HepG2 (cell line): ENCODE measurements at regions not wholly inside any gene's neighbourhood (a gene's known extent, or its start where the extent isn't known, plus 50 kb on each side); places are given as distances from the start of the nearest gene placed in this dataset.

Experiments used
- ATAC-seq: fragments of 200-7000 bp; cut with Tn5 transposase; 3 replicates; pipeline ENCODE4 v1.9.1; 2020; ENCODE audit warnings: mild to moderate bottlenecking, moderate library complexity
- BruUV-seq: library from RNA; stranded (reverse); fragments of 400-500 nt; replicated peaks from 2 replicates; lab custom pipeline; 2021; lab: Mats Ljungman, UMichigan
- CTCF ChIA-PET: fragments of 300-600 bp; formaldehyde crosslinking; extraction: SDS; loops from one replicate; lab custom pipeline; 2021; ENCODE audit warnings: low total read pairs, inconsistent platforms, low intra/inter-chr PET ratio; lab: Yijun Ruan, JAX
- POLR2A ChIA-PET: fragments of 350-600 bp; sonication (Branson Sonifier 250); formaldehyde crosslinking; loops from one replicate; lab custom pipeline; 2020; ENCODE audit warnings: antibody characterized with exemption, inconsistent platforms; lab: Yijun Ruan, JAX
- DNase-seq: peaks from one replicate; pipeline ENCODE4 v3.0.0-alpha.2; 2015; ENCODE audit warnings: low spot score
- FAIRE-seq: peaks from 3 replicates; lab custom pipeline; 2011; peaks lifted over from hg19 to GRCh38; lab: Jason Lieb, UNC
- H2AFZ ChIP-seq: one replicate; pipeline ENCODE4 v1.6.1; 2011; ENCODE audit warnings: low read length, inconsistent platforms
- H3K27ac ChIP-seq: fragments of 300-600 bp; 3 replicates; pipeline ENCODE4 v1.8.0; 2011; ENCODE audit warnings: mixed run types, mild to moderate bottlenecking, mixed read lengths, low read length, inconsistent platforms; ENCODE audit not compliant: insufficient read depth; ENCODE audit errors: extremely low read length
- H3K27me3 ChIP-seq, 2 experiments: fragments of 200-600 bp in 1 of 2; 2 replicates in 1 of 2; 3 replicates in 1 of 2; pipeline versions ENCODE4 v1.6.0 to v1.8.0; 2011; ENCODE audit warnings: low read length in 2 of 2, mild to moderate bottlenecking in 2 of 2, moderate library complexity in 2 of 2, inconsistent platforms in 1 of 2; ENCODE audit not compliant: insufficient read depth in 2 of 2, control insufficient read depth in 1 of 2
- H3K36me3 ChIP-seq, 2 experiments: fragments of 200-600 bp in 1 of 2; replicated peaks in 1 of 2; 2 replicates in 1 of 2; 3 replicates in 1 of 2; pipeline versions ENCODE4 v1.5.1 to v1.8.0; 2011; ENCODE audit warnings: low read length in 2 of 2, inconsistent platforms in 1 of 2; ENCODE audit not compliant: insufficient read depth in 2 of 2, control insufficient read depth in 1 of 2
- H3K4me1 ChIP-seq: 2 replicates; pipeline ENCODE4 v1.5.1; 2012; ENCODE audit warnings: low read length, inconsistent platforms; ENCODE audit not compliant: insufficient read depth
- H3K4me2 ChIP-seq: 2 replicates; pipeline ENCODE4 v1.6.0; 2011; ENCODE audit warnings: low read depth, low read length, inconsistent platforms
- H3K4me3 ChIP-seq, 3 experiments: fragments of 200-600 bp in 1 of 3; sonication (generic), shearing (Covaris generic) in 1 of 3; replicated peaks in 1 of 3; 2 replicates each; pipeline ENCODE4 v1.5.1; 2011 to 2016; ENCODE audit warnings: low read length in 3 of 3, inconsistent platforms in 2 of 3, low read depth in 2 of 3, mild to moderate bottlenecking in 2 of 3, control low read depth in 1 of 3, mixed read lengths in 1 of 3; ENCODE audit not compliant: insufficient read depth in 1 of 3
- H3K79me2 ChIP-seq: one replicate; pipeline ENCODE4 v1.6.1; 2011; ENCODE audit warnings: low read length, inconsistent platforms; ENCODE audit not compliant: insufficient read depth
- H3K9ac ChIP-seq: 2 replicates; pipeline ENCODE4 v1.6.0; 2011; ENCODE audit warnings: mild to moderate bottlenecking, low read depth, low read length, inconsistent platforms; ENCODE audit not compliant: insufficient read depth
- H3K9me3 ChIP-seq: 2 replicates; pipeline ENCODE4 v1.5.1; 2012; ENCODE audit warnings: mild to moderate bottlenecking, low read length
- H4K20me1 ChIP-seq: 2 replicates; pipeline ENCODE4 v1.6.0; 2011; ENCODE audit warnings: inconsistent platforms, mild to moderate bottlenecking, low read length, moderate library complexity; ENCODE audit not compliant: insufficient read depth
- E2F1 ChIP-seq: sonication (generic); formaldehyde crosslinking; IDR thresholded peaks from 2 replicates; pipeline ENCODE4 v1.5.0; 2020; ENCODE audit warnings: missing genetic modification reagents
- FOXP1 ChIP-seq, 2 experiments: fragments of 450-650 bp in 1 of 2; IDR thresholded peaks; 2 replicates each; pipeline ENCODE4 v1.6.1; 2017 to 2018; ENCODE audit warnings: antibody characterized with exemption in 1 of 2
- GTF2F1 ChIP-seq: fragments of 150-350 bp; IDR thresholded peaks from 2 replicates; pipeline ENCODE4 v1.6.1; 2014; ENCODE audit warnings: low read length
- NFE2 ChIP-seq: sonication (generic); formaldehyde crosslinking; IDR thresholded peaks from 2 replicates; pipeline ENCODE4 v1.4.0; 2020; ENCODE audit warnings: missing genetic modification reagents
- ONECUT2 ChIP-seq: sonication (generic); formaldehyde crosslinking; IDR thresholded peaks from 2 replicates; pipeline ENCODE4 v1.4.0; 2020; ENCODE audit warnings: missing genetic modification reagents
- POLR2AphosphoS5 ChIP-seq: IDR thresholded peaks from 2 replicates; pipeline ENCODE4 v1.6.1; 2012; ENCODE audit warnings: low read depth, low read length
- TSC22D2 ChIP-seq: sonication (generic); formaldehyde crosslinking; IDR thresholded peaks from 2 replicates; pipeline ENCODE4 v1.5.1; 2020; ENCODE audit warnings: missing genetic modification reagents, mild to moderate bottlenecking, borderline replicate concordance
- ZBTB8A ChIP-seq: sonication (generic); formaldehyde crosslinking; IDR thresholded peaks from 2 replicates; pipeline ENCODE4 v1.4.0; 2020; ENCODE audit warnings: mild to moderate bottlenecking, low read depth, missing genetic modification reagents, borderline replicate concordance
- ZNF44 ChIP-seq: sonication (generic); formaldehyde crosslinking; IDR thresholded peaks from 2 replicates; pipeline ENCODE4 v1.5.1; 2020; ENCODE audit warnings: mild to moderate bottlenecking, missing genetic modification reagents
- ZNF512 ChIP-seq: sonication (generic); formaldehyde crosslinking; IDR thresholded peaks from 2 replicates; pipeline ENCODE4 v1.4.0; 2020; ENCODE audit warnings: mild to moderate bottlenecking, missing genetic modification reagents
- ZNF546 ChIP-seq: sonication (generic); formaldehyde crosslinking; conservative IDR thresholded peaks from 2 replicates; pipeline ENCODE4 v1.8.1; 2023; ENCODE audit warnings: mild to moderate bottlenecking, missing genetic modification reagents
- ZNF614 ChIP-seq: IDR thresholded peaks from 2 replicates; pipeline ENCODE4 v1.6.1; 2018; ENCODE audit warnings: missing biosample characterization, missing genetic modification reagents, inconsistent platforms, borderline replicate concordance
- ZNF768 ChIP-seq: sonication (generic); formaldehyde crosslinking; IDR thresholded peaks from 2 replicates; pipeline ENCODE4 v1.4.0; 2020; ENCODE audit warnings: missing genetic modification reagents
- ZNF839 ChIP-seq: sonication (generic); formaldehyde crosslinking; IDR thresholded peaks from 2 replicates; pipeline ENCODE4 v1.4.0; 2020; ENCODE audit warnings: missing genetic modification reagents, mild to moderate bottlenecking, borderline replicate concordance
- ZNF850 ChIP-seq: sonication (generic); formaldehyde crosslinking; conservative IDR thresholded peaks from 2 replicates; pipeline ENCODE4 v1.9.0; 2021; ENCODE audit warnings: mild to moderate bottlenecking, missing genetic modification reagents
- ZSCAN12 ChIP-seq: sonication (generic); formaldehyde crosslinking; IDR thresholded peaks from 2 replicates; pipeline ENCODE4 v1.9.0; 2021; ENCODE audit warnings: mild to moderate bottlenecking, missing genetic modification reagents
- WGBS: methylation state at CpG from one replicate; pipeline ENCODE4 v1.1.6; 2017; ENCODE audit warnings: low lambda C conversion rate; 5-methylcytosine and 5-hydroxymethylcytosine counted together
- in situ Hi-C: cut with HindIII; loops from 2 replicates; pipeline ENCODE4 v1.10.0; 2017; ENCODE audit warnings: low pct_unique_long_range_greater_than_20kb; ENCODE audit not compliant: extremely low pct_ligation_motif_present
- intact Hi-C: fragments of 100-400 bp; cut with micrococcal nuclease; formaldehyde crosslinking; loops from one replicate; pipeline ENCODE4 v1.10.0; 2022; ENCODE audit not compliant: unreplicated experiment

GRCh38 chr3:71893702-71894479 lies 108.9 kb upstream of the PROK2 start (continued):
- TF ChIP-seq FOXP1 (IDR thresholded peaks at IDR 0.05) (no peak), FOXP1 (CRISPR knock-in tag; IDR thresholded peaks at IDR 0.05) (no peak)

- no peak overlapping the region for H3K9ac ChIP-seq
- no peak for DNase-seq
- intact Hi-C loops, result no loop called here
- TF ChIP-seq ZNF546 (CRISPR knock-in tag) (no peak), ZNF768 (CRISPR knock-in tag) (peak; percentile 86)
- TF ChIP-seq, all 625 proteins: peak for 1
- Histone ChIP-seq H3K9me3 (no peaks in the 10 kb centered on the region), H3K4me3 (no peak overlapping the region), H3K27me3 (no peaks in the 10 kb centered on the region; a peak in 1 of 5 replicates), H3K4me2 (no peak overlapping the region), H4K20me1 (no peaks in the 10 kb centered on the region), H3K79me2 (no peaks in the 10 kb centered on the region), H3K4me1 (no peaks in the 10 kb centered on the region), H2AFZ (no peak overlapping the region), H3K36me3 (no peaks in the 10 kb centered on the region), H3K27ac (no peak overlapping the region)
- ATAC-seq, result no peak
- WGBS, result 53% methylated on average over 4 of the region's 6 CpGs
- in situ Hi-C loops, result no loop called here
- BruUV-seq, result no TSS peak
- no peak for FAIRE-seq
- POLR2A ChIA-PET, result no interaction called here
- CTCF ChIA-PET, result no interaction called here
Observed at GRCh38 chr3:71893122-71893521, 108.2 kb upstream of the PROK2 start.

GRCh38 chr3:71891483-71891882 lies 106.5 kb upstream of the PROK2 start:
- Histone ChIP-seq H3K27ac (no peak overlapping the region), H3K36me3 (no peaks in the 10 kb centered on the region), H2AFZ (no peak overlapping the region), H3K27me3 (no peaks in the 10 kb centered on the region; a peak in 1 of 5 replicates), H3K79me2 (no peaks in the 10 kb centered on the region), H3K9ac (no peak overlapping the region), H4K20me1 (no peaks in the 10 kb centered on the region), H3K9me3 (no peaks in the 10 kb centered on the region), H3K4me1 (no peaks in the 10 kb centered on the region), H3K4me3 (no peak overlapping the region), H3K4me2 (no peak overlapping the region)
- ATAC-seq (no peak), DNase-seq (no peak), FAIRE-seq (no peak)
- BruUV-seq, result no TSS peak
- intact Hi-C loops (no loop called here), in situ Hi-C loops (no loop called here)
- CTCF ChIA-PET, result no interaction called here
- POLR2A ChIA-PET, result no interaction called here
- TF ChIP-seq NFE2 (CRISPR knock-in tag), result no peak
- TF ChIP-seq ZNF839 (CRISPR knock-in tag), result no peak
- no peak for TF ChIP-seq ZBTB8A (CRISPR knock-in tag)
- no peak for TF ChIP-seq ZNF850 (CRISPR knock-in tag)
- TF ChIP-seq ZNF512 (CRISPR knock-in tag), result no peak
- no peak for TF ChIP-seq ZNF44
- no peak for TF ChIP-seq TSC22D2
- no peak for TF ChIP-seq ONECUT2 (CRISPR knock-in tag)
- TF ChIP-seq E2F1 (CRISPR knock-in tag), result no peak
- no peak for TF ChIP-seq ZSCAN12 (CRISPR knock-in tag)
- TF ChIP-seq ZNF614 (CRISPR knock-in tag), result no peak
- no peak for TF ChIP-seq GTF2F1
- TF ChIP-seq POLR2AphosphoS5, result no peak
